Ureter (tissue), 1 donor: ENCODE measurements at regions not wholly inside any gene's neighbourhood (a gene's known extent, or its start where the extent isn't known, plus 50 kb on each side); places are given as distances from the start of the nearest gene placed in this dataset.

ENCODE experiments used
- DNase-seq: peaks from one replicate; pipeline ENCODE4 v3.0.0-alpha.2; 2020; ENCODE audit warnings: low spot score
- donor health status: DM: yes; HTN: yes; CAD: no.

DNA sequence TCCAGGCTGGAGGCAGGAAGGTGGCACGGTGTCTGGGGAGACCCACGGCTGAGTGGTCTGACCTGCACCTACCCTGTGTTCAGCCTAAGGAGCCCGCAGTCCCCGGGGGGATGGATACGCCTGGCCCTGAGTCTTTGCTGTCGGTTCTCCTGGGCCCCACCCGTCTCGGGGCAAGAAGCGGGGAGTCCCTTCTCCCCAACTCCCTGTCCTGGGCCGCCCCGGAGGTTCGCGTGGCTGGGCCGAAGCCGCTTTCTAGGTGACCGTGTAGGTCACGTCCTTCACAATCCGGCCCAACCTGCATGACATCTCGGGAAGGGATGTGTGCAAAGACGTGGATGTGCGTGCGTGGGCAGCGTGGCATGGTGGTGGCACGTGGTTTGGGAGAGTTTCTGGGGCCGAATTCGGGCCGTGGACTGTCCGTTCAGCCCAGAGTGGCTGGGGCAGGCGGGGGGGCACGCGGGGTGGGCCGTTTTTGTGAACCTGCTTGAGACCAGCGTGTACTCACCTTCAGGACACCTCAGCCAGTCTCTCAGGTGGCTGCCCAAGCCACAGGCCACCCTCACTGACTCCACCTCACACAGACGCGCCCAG is 103.3 kb downstream of the PTPRS start:
- DNase-seq, result no peak

GRCh38 chr19:5235458-5236219 is 105.0 kb downstream of the PTPRS start:
- no peak for DNase-seq

- no peak for DNase-seq
Observed at GRCh38 chr19:5234412-5234811, 106.2 kb downstream of the PTPRS start.

DNA sequence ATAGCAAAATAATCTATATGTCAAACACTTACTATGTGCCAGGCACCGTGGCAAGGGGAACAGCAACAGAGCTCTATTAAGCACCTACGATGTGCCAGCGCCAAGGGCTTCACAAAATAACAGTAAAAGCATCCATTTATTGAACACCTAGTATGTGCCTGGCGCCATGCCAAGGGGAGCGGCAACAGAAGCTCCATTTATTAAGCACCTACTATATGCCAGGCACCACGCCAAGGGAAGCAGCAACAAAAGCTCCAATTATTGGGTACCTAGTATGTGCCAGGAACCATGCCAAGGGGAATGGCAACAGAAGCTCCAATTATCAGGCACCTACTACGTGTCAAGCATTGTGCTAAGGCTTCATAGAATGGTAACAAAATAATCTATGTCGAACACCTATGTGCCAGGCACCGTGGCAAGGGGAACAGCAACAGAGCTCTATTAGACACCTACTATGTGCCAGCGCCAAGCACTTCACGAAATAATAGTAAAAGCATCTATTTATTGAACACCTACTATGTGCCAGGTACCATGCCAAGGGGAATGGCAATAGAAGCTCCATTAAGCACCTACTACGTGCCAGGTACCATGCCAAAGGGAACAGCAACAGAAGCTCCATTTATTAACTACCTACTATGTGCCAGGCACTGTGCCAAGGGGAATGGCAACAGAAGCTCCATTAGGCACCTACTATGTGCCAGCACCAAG is 107.7 kb downstream of the PTPRS start:
- no peak for DNase-seq

GRCh38 chr19:5231857-5232678 is 108.5 kb downstream of the PTPRS start:
- no peak for DNase-seq

DNA sequence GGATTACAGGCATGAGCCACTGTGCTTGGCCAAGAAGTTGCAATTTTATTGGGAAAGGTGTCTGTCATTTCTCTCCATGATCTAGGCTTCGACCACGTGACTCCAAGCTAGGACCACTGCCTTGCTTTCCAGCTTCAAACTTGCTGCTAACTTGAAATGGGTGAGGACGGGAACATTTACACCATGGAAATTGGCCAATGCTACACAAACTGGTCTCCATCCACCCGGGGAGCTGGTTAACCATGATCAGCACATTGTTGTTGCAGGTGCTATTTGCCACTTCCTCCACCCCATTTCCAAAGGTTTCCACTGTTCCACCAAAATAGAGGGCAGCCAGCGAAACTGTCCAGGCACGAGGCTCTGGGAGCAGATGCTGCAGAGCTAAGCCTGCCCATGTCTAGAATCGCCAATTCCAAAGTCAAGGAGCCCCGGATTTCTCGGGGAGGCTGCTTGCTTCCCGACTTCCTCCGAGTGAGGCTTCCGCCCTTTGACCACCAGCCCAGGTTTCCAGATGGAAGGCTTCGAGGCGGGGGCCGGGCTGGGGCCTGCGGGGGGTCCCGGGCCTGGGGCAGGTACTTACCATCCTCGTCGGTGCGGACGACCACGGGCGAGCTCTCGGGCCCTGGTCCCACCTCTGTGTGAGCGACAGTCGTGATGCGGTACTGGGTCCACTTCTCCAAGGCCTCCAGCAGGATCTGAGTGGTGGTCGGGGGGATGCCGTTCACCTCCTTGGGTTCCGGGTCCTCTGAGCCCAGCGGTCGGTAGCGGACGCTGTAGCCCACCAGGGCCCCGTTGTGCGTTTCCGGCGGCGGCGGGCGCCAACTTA is 109.7 kb downstream of the PTPRS start:
- no peak for DNase-seq

DNA sequence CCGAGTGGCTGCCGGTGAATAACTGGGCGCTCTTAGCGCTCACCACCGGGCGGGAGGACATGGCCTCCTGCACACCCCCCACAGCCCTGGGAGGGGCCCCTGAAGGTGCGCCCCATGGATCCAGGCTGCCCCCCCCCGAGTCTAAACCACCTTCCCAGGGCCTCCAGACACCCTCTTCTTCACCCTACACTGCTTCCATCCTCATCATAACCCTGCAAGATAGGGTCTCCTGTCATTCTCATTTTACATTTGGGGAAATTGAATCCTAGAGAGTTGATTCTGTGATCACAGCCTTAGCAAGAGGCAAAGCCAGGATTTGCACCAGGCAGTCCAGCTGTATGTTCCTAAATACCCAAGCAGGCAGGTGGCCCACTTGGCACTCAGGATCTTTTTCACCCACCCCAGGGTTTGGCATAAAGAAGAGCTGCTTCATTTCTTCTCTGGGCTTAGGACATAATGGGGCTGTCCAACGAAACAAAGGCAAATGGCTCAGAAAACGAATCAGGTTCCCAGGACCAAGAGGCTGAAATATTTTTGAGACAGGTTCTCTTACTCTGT is 110.8 kb downstream of the PTPRS start:
- DNase-seq, result no peak

DNA sequence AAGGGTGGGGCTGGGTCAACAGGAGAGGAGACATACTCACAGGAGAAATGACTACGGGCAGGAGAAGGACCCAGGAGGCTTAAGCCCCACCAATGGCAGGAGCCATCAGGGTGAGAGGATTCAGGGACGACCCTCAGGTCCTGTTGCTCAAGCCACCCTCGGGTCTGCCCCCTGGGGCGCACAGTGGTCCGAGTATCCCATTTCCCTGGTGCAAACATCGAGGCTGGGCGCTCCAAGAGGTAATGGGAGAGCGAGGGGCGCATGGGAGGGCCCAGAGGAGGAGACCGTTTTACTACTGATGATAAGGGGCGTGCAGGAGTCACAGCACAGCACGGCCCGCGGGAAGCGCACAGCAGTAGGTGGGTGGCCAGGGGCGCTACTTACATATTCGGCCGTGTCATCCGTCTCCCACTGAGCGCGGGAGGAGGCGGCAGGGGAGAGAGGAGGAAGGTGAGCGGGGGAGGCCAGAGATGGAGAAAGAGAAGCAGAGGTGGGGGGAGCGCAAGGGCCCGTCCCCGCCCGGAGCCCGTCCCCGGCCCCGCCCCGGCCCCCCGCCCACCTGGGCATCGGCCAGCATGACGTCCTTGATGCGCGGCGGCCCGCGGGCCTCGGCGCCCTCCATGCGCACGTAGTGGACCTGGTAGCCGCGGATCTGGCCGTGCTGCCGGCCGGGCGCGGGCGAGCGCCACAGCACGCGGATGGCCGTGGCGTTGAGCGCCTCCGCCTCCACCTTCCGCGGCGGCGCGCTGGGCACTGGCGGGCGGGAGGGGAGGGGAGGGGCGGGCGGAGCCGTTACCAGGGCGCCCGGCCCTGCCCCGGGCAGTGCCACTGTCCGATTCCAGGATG is 111.5 kb downstream of the PTPRS start:
- no peak for DNase-seq

- no peak for DNase-seq
Observed at GRCh38 chr19:5228490-5228889, 112.1 kb downstream of the PTPRS start.

DNA sequence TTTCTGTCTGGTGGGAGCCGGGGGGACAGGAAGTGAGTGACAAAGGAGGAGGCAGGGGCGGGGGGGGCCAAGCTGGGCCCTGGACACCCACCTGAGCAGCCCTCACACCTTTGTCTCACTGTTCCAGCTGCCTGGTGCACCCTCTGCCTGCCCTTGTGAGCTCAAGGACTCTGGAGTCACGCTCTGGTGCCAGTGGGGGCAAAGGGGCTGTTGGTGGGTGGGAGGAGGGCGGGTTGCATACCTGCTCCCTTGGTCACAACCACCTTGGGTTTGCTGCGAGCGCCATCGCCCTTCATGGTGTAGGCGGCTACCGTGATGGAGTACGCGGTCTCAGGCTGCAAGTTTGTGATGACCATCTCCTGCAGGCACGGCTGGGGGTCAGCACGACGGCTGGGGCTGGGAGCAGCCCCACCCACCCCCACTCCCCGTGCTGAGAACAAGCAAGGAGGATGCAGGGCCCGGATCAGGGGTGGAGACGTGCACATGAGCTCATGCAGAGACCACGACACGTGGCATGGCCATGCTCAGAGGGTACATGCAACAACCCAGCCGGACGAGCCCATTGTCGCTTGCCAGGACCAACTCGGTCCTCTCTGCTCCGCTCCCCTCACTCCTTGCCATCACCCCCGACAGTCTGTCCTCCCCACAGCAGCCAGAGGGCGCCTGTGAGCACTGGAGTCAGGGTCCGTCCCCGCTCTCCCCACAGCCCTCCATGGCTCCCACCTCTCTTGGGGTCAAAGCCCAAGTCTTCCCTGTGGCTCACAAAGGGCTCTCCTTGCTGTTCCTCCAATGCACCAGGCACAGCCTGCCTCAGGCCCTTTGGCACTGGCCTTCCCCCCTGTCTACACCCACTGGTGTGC is 114.9 kb downstream of the PTPRS start:
- DNase-seq, result no peak

- no peak for DNase-seq
Observed at GRCh38 chr19:5224480-5224879, 116.1 kb downstream of the PTPRS start.

- DNase-seq, result no peak
Observed at GRCh38 chr19:5222821-5223321, 117.7 kb downstream of the PTPRS start.

GRCh38 chr19:5222178-5222577 is 118.4 kb downstream of the PTPRS start:
- no peak for DNase-seq

GRCh38 chr19:5220866-5221265 is 119.7 kb downstream of the PTPRS start:
- DNase-seq, result no peak

GRCh38 chr19:5220361-5220760 is 120.3 kb downstream of the PTPRS start:
- no peak for DNase-seq

GRCh38 chr19:5219551-5220304 is 120.9 kb downstream of the PTPRS start:
- DNase-seq, result no peak

- no peak for DNase-seq
Observed at GRCh38 chr19:5218963-5219530, 121.6 kb downstream of the PTPRS start.
